DND-41 (cell line): ENCODE measurements at regions not wholly inside any gene's neighbourhood (a gene's known extent, or its start where the extent isn't known, plus 50 kb on each side); places are given as distances from the start of the nearest gene placed in this dataset.

Experiments used
- CTCF ChIP-seq: IDR thresholded peaks from 2 replicates; pipeline ENCODE4 v1.5.1; 2012; ENCODE audit warnings: borderline replicate concordance, low read length, moderate library complexity, mild to moderate bottlenecking; ENCODE audit not compliant: poor library complexity, severe bottlenecking; ENCODE audit errors: extremely low read depth
- EZH2 ChIP-seq: IDR thresholded peaks from 3 replicates; pipeline ENCODE4 v1.6.1; 2012; ENCODE audit warnings: borderline replicate concordance, low read depth, mild to moderate bottlenecking, moderate library complexity, low read length, inconsistent platforms; ENCODE audit not compliant: severe bottlenecking

DNA sequence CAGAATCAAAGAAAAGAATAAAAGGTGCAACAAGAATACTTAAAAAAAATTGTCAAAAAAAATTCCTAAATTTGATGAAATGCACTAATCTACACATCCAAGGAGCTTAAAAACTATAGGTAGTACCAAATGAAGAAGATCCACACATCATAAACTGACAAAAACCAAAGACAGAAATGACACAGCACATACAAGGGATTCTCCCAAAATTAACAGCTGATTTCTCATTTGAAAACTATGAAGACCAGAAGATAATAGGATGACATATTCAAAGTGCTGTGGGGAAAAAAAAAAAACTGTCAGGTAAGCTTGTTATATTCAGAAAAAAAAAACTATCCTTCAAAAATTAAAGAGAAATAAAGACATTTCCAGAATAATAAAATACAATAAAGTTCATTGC is 618.2 kb downstream of the TNS3 start:
- TF ChIP-seq EZH2 (no peak), CTCF (no peak)
